ENCODE measurements at regions not wholly inside any gene's neighbourhood (a gene's known extent, or its start where the extent isn't known, plus 50 kb on each side); places are given as distances from the start of the nearest gene placed in this dataset.

DNA sequence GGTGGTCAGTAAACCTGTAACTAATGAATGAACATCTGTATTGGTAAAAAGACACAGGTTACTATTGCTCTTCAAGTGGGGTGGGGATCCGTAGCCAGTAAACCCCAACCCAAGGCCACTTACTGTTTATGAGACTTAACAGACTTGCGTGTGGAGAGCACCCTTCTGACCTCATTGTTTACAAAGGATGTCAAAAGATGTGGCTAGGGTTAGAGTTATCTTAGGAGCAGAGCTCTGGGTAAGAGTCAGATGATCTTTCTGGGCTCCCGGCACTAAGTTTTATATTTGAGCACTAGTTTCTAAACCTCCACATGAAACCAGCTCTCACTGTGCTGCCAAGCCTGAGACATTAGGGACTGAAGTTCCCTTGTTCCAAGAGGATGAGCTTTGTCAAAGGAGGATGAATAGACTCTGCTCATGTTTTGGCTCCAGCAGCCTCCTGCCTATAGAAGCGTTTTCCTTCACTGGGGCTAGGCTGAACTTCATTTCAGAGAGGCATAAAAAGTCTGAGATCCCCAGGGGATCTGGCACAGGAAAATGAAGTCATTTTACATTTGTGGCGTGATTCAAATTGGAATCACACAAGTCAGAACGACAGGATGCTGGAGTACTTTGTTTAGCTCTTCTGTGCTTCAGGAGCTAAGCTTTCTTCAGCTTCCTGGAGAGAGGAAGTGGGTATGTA lies 403.1 kb upstream of the TRIB2 start:
- no peaks in the 10 kb centered on the region for H4K20me1 ChIP-seq
- TF ChIP-seq Cebpa-rat (IDR thresholded peaks at IDR 0.05): no peak
- H3K4me1 ChIP-seq: peaks cover 17% of the 10 kb centered on the region
- H3K4me2 ChIP-seq: peak overlapping the region; percentile 77
- peak overlapping the region; percentile 19; the same call in 1 of the 2 replicates for H3K27ac ChIP-seq
- no peaks in the 10 kb centered on the region for H3K36me3 ChIP-seq
- 0 out of 2 replicates have a peak overlapping the region, but pooled peaks have one; percentile 1 for H3K4me3 ChIP-seq
- H3K9me3 ChIP-seq: no peaks in the 10 kb centered on the region
- no peak overlapping the region for H3K9ac ChIP-seq
- no peaks in the 10 kb centered on the region for H3K27me3 ChIP-seq

DNA sequence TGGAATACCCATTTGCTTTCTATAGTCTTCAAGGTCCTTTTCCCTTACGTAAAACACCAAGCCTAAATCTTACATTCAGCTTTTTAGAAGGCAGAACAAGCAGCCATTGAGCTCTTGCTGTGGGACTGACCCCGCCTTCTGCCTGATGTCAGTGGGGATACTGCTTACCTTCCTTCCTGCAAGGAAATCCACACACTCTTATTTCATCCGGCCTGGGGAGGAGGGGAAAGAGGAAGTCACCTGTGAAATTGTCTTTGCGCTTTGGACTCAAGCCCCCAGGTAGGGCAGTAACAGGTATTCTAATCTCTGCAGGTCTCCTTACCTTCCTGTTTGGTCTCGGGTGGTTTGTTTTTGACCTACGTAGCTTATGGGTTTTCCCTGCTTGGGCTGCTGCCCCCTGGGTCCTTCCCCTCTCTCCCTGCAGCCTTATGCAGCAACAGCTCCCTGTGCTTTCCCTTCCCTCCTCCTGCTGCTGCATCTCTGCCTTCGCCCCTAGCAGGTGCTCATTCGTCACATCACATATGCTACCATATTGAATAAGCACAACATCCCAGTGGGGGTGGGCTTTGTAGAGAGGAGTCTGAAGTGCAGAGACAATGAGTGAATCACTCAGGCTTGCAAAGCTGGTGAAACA lies 402.5 kb upstream of the TRIB2 start:
- TF ChIP-seq Cebpa-rat (IDR thresholded peaks at IDR 0.05): no peak
- Histone ChIP-seq H3K27ac (peak overlapping the region; percentile 19; the same call in 1 of the 2 replicates), H3K4me2 (peak overlapping the region; percentile 77)

DNA sequence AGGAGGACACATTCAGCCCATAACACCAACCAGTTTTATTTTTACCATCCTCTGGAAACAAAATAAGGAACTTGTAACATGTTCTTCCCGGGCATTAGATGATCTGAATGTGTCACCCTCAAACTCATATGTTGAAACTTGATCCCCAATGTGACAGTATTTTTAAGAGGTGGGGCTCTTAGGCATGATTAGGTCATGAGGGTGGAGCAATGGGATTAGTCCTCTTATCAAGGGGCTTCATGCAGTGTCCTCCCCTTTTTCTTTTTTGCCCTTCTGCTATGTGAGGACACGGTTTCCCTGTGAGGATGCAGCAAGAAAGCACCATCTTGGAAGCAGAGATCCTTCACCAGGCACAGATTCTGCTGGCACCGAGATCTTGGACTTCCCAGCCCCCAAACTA lies 401.5 kb upstream of the TRIB2 start:
- Histone ChIP-seq H3K9me3 (no peaks in the 10 kb centered on the region), H3K4me2 (no peak overlapping the region), H3K4me1 (peaks cover 22% of the 10 kb centered on the region), H3K27ac (no peak overlapping the region), H4K20me1 (no peaks in the 10 kb centered on the region), H3K9ac (no peak overlapping the region), H3K27me3 (no peaks in the 10 kb centered on the region), H3K4me3 (no peak overlapping the region), H3K36me3 (no peaks in the 10 kb centered on the region)
- no peak for TF ChIP-seq Cebpa-rat (IDR thresholded peaks at IDR 0.05)

More for the DNA sequence above, 402.5 kb upstream of the TRIB2 start:
- Histone ChIP-seq H3K27me3 (no peaks in the 10 kb centered on the region), H4K20me1 (no peaks in the 10 kb centered on the region), H3K9me3 (no peaks in the 10 kb centered on the region), H3K4me1 (peaks cover 17% of the 10 kb centered on the region), H3K9ac (no peak overlapping the region), H3K4me3 (0 out of 2 replicates have a peak overlapping the region, but pooled peaks have one; percentile 1), H3K36me3 (no peaks in the 10 kb centered on the region)

DNA sequence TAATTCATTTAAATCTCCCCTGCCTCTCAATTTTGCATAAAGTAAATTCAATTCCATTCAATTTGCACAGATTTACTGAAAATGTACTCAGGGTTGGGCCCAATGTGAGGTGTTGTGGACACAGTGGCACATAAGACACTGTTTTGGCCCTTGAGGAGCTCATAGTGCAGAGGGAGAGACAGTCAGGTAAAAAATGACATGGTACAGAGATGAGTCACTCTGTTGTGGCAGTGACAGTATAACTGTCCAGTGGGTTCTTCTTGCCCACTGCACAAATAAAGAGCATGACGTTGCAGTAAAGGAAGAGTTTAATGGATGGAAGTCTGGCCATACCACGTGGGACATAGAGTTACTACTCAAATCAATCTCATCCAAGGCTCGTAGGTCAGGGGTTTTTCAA lies 400.3 kb upstream of the TRIB2 start:
- peaks cover 23% of the 10 kb centered on the region for H3K4me1 ChIP-seq
- H4K20me1 ChIP-seq: no peaks in the 10 kb centered on the region

DNA sequence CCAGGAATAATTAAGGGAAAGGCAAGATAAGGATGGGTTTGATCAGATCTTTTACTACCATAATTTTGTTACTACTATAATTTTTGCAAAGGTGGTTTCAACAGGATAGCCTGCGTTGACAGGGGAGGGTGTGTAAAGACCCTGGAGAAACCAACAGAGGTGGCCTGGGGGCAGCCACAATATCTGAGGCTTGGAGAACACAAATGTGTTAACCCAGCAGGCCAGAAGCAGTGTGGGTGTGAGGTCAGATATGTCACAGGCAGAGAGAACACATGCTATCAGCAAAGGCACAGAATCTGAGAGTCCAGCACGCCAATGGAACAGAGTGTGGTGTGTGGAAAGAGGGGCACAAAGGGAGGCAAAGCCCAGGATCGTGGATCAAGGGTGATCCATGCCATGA lies 399.4 kb upstream of the TRIB2 start:
- Histone ChIP-seq H3K4me1 (peaks cover 23% of the 10 kb centered on the region), H3K9me3 (no peaks in the 10 kb centered on the region), H3K4me3 (no peak overlapping the region), H3K9ac (no peak overlapping the region), H3K4me2 (no peak overlapping the region), H3K27me3 (no peaks in the 10 kb centered on the region), H4K20me1 (no peaks in the 10 kb centered on the region), H3K36me3 (no peaks in the 10 kb centered on the region), H3K27ac (no peak overlapping the region)
- no peak for TF ChIP-seq Cebpa-rat (IDR thresholded peaks at IDR 0.05)

More for the DNA sequence above, 400.3 kb upstream of the TRIB2 start:
- Histone ChIP-seq H3K9me3 (no peaks in the 10 kb centered on the region), H3K36me3 (no peaks in the 10 kb centered on the region), H3K4me3 (no peak overlapping the region), H3K4me2 (no peak overlapping the region), H3K27ac (no peak overlapping the region), H3K9ac (no peak overlapping the region), H3K27me3 (no peaks in the 10 kb centered on the region)
- no peak for TF ChIP-seq Cebpa-rat (IDR thresholded peaks at IDR 0.05)

DNA sequence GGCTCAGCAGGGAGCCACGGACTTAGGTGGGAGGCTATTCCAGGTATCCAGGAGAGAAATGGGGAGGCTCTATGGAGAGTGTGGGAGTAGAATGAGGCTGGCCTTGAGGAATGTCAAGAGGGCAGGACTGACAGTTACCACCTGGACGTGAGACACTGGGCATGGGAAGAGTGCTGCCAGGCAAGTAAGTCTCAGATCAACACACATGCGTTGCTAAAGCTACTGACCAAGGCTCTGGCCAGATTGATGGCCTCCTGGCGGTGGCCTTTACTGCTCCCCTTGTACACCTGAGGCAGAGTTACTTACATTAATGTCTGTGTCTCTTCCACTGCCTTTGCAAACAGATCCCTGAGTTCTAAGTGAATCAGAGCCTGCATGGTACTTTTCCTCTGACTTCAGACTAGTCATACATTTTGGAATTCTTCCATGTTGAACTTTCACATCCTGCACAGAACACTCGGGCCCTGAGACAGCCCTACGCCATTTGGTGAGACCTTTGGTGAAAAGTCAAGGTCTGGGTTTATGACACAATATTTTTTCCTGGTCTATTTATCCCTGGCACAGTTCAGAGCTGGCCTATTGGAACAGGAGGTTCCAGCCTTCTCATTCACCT lies 398.8 kb upstream of the TRIB2 start:
- H3K36me3 ChIP-seq: no peaks in the 10 kb centered on the region
- no peaks in the 10 kb centered on the region for H3K9me3 ChIP-seq
- H3K27me3 ChIP-seq: no peaks in the 10 kb centered on the region
- H3K9ac ChIP-seq: no peak overlapping the region
- H4K20me1 ChIP-seq: no peaks in the 10 kb centered on the region
- no peak for TF ChIP-seq Cebpa-rat (IDR thresholded peaks at IDR 0.05)
- no peak overlapping the region for H3K4me2 ChIP-seq
- H3K4me3 ChIP-seq: no peak overlapping the region
- H3K4me1 ChIP-seq: peaks cover 23% of the 10 kb centered on the region
- no peak overlapping the region for H3K27ac ChIP-seq

DNA sequence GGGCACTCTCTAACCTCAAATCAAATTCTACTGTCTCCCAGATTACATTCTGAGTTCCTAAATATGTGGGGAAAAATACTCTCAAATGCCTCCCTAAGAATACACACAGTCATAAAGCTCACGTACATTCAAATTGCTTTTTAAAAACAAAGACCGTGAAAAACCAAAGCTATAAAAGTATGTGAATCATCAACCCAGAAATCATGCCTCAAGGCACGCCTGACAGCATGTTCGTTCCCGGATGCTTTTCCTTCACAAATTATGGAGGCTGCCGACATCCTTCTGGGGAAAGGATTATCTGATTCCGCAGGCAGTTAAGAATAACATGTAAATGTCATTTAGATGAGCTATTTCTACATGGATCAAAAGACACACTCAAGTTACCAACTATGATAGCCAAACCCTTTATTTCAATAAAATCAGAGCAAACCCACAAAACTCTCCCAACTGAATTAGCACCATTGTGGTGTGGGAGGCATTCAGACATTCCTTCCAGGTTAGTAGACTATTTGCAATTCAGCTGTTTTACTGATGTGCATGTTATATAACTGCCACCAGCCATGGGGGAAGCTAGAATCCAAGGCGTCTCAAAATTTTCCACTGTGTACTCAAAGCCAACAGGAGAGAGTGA lies 398.2 kb upstream of the TRIB2 start:
- no peaks in the 10 kb centered on the region for H4K20me1 ChIP-seq
- H3K36me3 ChIP-seq: no peaks in the 10 kb centered on the region
- no peaks in the 10 kb centered on the region for H3K9me3 ChIP-seq
- H3K27ac ChIP-seq: no peak overlapping the region
- H3K4me2 ChIP-seq: no peak overlapping the region
- no peak overlapping the region for H3K4me3 ChIP-seq
- H3K4me1 ChIP-seq: peaks cover 18% of the 10 kb centered on the region
- no peak for TF ChIP-seq Cebpa-rat (IDR thresholded peaks at IDR 0.05)
- H3K27me3 ChIP-seq: no peaks in the 10 kb centered on the region
- no peak overlapping the region for H3K9ac ChIP-seq

DNA sequence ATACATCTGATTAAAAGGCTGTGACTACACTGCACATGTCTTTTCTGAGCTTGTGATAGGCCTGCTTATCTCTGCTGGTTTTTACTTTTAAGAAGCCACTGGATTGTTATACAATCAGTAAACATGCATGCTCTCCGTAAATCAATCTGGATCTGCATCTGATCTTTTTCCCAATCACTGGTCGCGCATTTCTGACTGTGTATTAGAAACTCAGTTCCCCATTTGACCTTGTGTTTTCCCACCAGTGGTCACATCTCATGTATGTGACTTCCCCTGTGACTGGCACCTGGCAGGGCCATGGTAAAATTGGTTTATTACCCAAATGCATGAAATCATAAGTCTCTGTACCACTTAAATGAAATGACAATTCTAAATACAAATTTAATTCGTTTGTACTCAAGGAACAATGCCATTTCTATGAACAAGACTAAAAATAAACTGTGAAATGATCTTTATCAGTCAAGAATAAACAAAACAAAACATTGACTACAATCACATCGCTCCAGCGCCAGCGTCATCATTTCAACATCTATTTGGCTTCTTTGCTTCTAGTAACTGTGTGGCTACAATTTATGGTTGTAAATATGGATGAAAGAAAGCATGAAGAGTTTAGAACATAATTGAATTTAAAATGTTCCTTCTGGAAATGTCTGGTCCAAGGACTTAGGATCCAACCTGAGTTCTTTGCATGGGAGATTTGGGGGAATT lies 396.6 kb upstream of the TRIB2 start:
- Histone ChIP-seq H3K27ac (no peak overlapping the region), H3K4me1 (peaks cover 6% of the 10 kb centered on the region; the same call in 1 of the 2 replicates), H3K4me3 (no peak overlapping the region), H3K27me3 (no peaks in the 10 kb centered on the region), H3K9me3 (peaks cover 3% of the 10 kb centered on the region; the same call in 1 of the 2 replicates), H4K20me1 (no peaks in the 10 kb centered on the region), H3K9ac (no peak overlapping the region), H3K4me2 (no peak overlapping the region), H3K36me3 (no peaks in the 10 kb centered on the region)
- TF ChIP-seq Cebpa-rat (IDR thresholded peaks at IDR 0.05): no peak

DNA sequence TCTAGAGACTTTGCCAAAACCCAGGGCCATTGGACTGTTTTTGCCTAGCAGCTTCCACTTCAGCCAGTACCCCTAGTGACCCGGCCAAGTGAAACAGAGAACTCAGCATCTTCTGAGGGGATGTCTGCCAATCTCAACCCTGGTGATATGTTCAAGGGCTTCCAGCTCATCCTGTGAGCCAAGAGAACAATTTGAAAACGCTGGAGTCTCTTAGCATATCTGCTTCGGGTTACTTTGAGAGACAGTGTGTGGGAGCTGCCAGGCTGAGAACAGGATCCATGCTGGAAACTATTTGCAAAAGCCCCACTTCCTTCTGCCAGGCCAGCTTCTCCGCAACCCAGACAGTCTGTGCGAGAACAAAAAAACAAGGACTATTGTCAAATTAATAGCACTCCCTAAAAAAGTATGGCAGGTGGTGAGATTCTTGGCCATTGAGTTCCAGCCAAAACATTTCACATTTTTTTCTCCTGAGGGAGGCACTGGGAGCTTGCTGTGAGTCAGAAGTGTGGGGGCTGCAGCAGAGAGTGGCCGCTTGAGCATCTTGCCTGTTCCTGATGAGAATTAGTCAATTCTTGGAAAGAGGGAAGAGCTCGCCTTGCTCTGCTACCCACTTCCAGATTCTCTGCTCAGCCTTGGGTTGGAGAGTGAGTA lies 395.6 kb upstream of the TRIB2 start:
- Histone ChIP-seq H3K9me3 (peaks cover 3% of the 10 kb centered on the region; the same call in 1 of the 2 replicates), H3K9ac (no peak overlapping the region), H4K20me1 (no peaks in the 10 kb centered on the region), H3K27me3 (no peaks in the 10 kb centered on the region), H3K4me1 (peaks cover 11% of the 10 kb centered on the region; the same call in 1 of the 2 replicates), H3K4me2 (no peak overlapping the region), H3K27ac (no peak overlapping the region), H3K36me3 (no peaks in the 10 kb centered on the region), H3K4me3 (no peak overlapping the region)
- TF ChIP-seq Cebpa-rat (IDR thresholded peaks at IDR 0.05): no peak
